GM12878 (cell line): ENCODE measurements at regions not wholly inside any gene's neighbourhood (a gene's known extent, or its start where the extent isn't known, plus 50 kb on each side); places are given as distances from the start of the nearest gene placed in this dataset.

Experiments
- ATAC-seq: fragments of 200-7000 bp; cut with Tn5 transposase; 3 replicates; pipeline ENCODE4 v1.9.1; 2020; ENCODE audit warnings: mild to moderate bottlenecking, moderate library complexity
- BruUV-seq: library from RNA; stranded (reverse); fragments of 400-500 nt; replicated peaks from 2 replicates; lab custom pipeline; 2021; lab: Mats Ljungman, UMichigan
- CTCF ChIA-PET: fragments of 300-600 bp; sonication (Branson Sonifier 250); formaldehyde crosslinking; extraction: SDS; loops from one replicate; lab custom pipeline; 2021; ENCODE audit warnings: inconsistent platforms; lab: Yijun Ruan, JAX
- POLR2A ChIA-PET: fragments of 350-600 bp; formaldehyde crosslinking; extraction: SDS; loops from one replicate; lab custom pipeline; 2021; ENCODE audit warnings: inconsistent platforms; lab: Charles Lee
- RAD21 ChIA-PET: fragments of 300-600 bp; sonication (Branson Sonifier 250); formaldehyde crosslinking; loops from one replicate; lab custom pipeline; 2023; ENCODE audit warnings: antibody characterized with exemption; ENCODE audit not compliant: unreplicated experiment; lab: Charles Lee
- SMC1A ChIA-PET: fragments of 300-600 bp; sonication (Branson Sonifier 250); formaldehyde crosslinking; loops from one replicate; lab custom pipeline; 2023; ENCODE audit not compliant: unreplicated experiment, uncharacterized antibody; lab: Charles Lee
- DNase-seq: peaks from one replicate; pipeline ENCODE4 v3.0.0-alpha.2; 2011; ENCODE audit warnings: low read depth, low spot score
- FAIRE-seq: peaks from 3 replicates; lab custom pipeline; 2011; peaks lifted over from hg19 to GRCh38; lab: Jason Lieb, UNC
- H2AFZ ChIP-seq: 2 replicates; pipeline ENCODE4 v1.6.0; 2011; ENCODE audit warnings: low read depth, low read length, control low read depth; ENCODE audit not compliant: control insufficient read depth
- H3K27ac ChIP-seq: 2 replicates; pipeline ENCODE4 v1.5.1; 2011; ENCODE audit warnings: control low read depth; ENCODE audit not compliant: control insufficient read depth, insufficient read depth
- H3K27me3 ChIP-seq, 2 experiments: replicated peaks in 1 of 2; 2 replicates each; pipeline versions ENCODE4 v1.6.0 to v1.6.1; 2011; ENCODE audit warnings: low read length in 1 of 2; ENCODE audit not compliant: control insufficient read depth in 2 of 2, insufficient read depth in 2 of 2
- H3K36me3 ChIP-seq, 2 experiments: 2 replicates each; pipeline ENCODE4 v1.5.1; 2011; ENCODE audit warnings: low read length in 1 of 2; ENCODE audit not compliant: control insufficient read depth in 2 of 2, insufficient read depth in 2 of 2
- H3K4me1 ChIP-seq: 2 replicates; pipeline ENCODE4 v1.6.1; 2011; ENCODE audit warnings: mild to moderate bottlenecking, low read length, moderate library complexity, mixed read lengths; ENCODE audit not compliant: control insufficient read depth, insufficient read depth
- H3K4me2 ChIP-seq: 2 replicates; pipeline ENCODE4 v1.6.0; 2011; ENCODE audit warnings: control low read depth; ENCODE audit not compliant: control insufficient read depth, insufficient read depth
- H3K4me3 ChIP-seq: fragments of 200-600 bp; sonication (generic); 2 replicates; pipeline ENCODE4 v1.5.1; 2016
- H3K79me2 ChIP-seq: 2 replicates; pipeline ENCODE4 v1.6.0; 2011; ENCODE audit warnings: low read length; ENCODE audit not compliant: control insufficient read depth, insufficient read depth
- H3K9ac ChIP-seq: 2 replicates; pipeline ENCODE4 v1.8.0; 2011; ENCODE audit warnings: low read length, control low read depth, mixed read lengths; ENCODE audit not compliant: control insufficient read depth, insufficient read depth
- H3K9me3 ChIP-seq: replicated peaks from 3 replicates; pipeline ENCODE4 v1.5.1; 2011; ENCODE audit warnings: mild to moderate bottlenecking, low read length; ENCODE audit not compliant: control insufficient read depth, insufficient read depth
- H4K20me1 ChIP-seq: 2 replicates; pipeline ENCODE4 v1.6.0; 2011; ENCODE audit not compliant: control insufficient read depth, insufficient read depth
- ATF3 ChIP-seq: IDR thresholded peaks from 2 replicates; pipeline ENCODE4 v1.6.1; 2011; ENCODE audit warnings: low read depth, mild to moderate bottlenecking, low read length, moderate library complexity, borderline replicate concordance; ENCODE audit errors: extremely low read depth
- CREB1 ChIP-seq: IDR thresholded peaks from 2 replicates; pipeline ENCODE4 v1.6.1; 2012; ENCODE audit warnings: low read depth, mild to moderate bottlenecking, inconsistent platforms
- CTCF ChIP-seq, 3 experiments: IDR thresholded peaks in 2 of 3; conservative IDR thresholded peaks in 1 of 3; 2 replicates each; pipeline ENCODE4 v1.5.1; 2011; ENCODE audit warnings: low read depth in 3 of 3, low read length in 3 of 3, mild to moderate bottlenecking in 3 of 3, control low read depth in 2 of 3, moderate library complexity in 2 of 3, inconsistent platforms in 1 of 3, mixed read lengths in 1 of 3; ENCODE audit not compliant: control insufficient read depth in 2 of 3, insufficient read depth in 1 of 3; ENCODE audit errors: extremely low read depth in 1 of 3
- E2F8 ChIP-seq: fragments of 450-650 bp; IDR thresholded peaks from 2 replicates; pipeline ENCODE4 v1.6.1; 2018; ENCODE audit warnings: mild to moderate bottlenecking, low read depth, moderate library complexity; ENCODE audit not compliant: partially characterized antibody
- EZH2 ChIP-seq: IDR thresholded peaks from 2 replicates; pipeline ENCODE4 v1.6.1; 2012; ENCODE audit warnings: low read depth, mild to moderate bottlenecking, control low read depth, inconsistent platforms, low read length, borderline replicate concordance; ENCODE audit not compliant: control insufficient read depth
- HCFC1 ChIP-seq: fragments of 150-350 bp; IDR thresholded peaks from 2 replicates; pipeline ENCODE4 v1.6.1; 2014; ENCODE audit warnings: low read length
- HSF1 ChIP-seq: fragments of 150-350 bp; IDR thresholded peaks from 2 replicates; pipeline ENCODE4 v1.6.1; 2014; ENCODE audit warnings: mild to moderate bottlenecking, low read depth, low read length
- KDM1A ChIP-seq: fragments of 200-600 bp; sonication (generic); IDR thresholded peaks from 2 replicates; pipeline ENCODE4 v1.6.1; 2016; ENCODE audit warnings: borderline replicate concordance
- MEF2A ChIP-seq: IDR thresholded peaks from 2 replicates; pipeline ENCODE4 v1.6.1; 2011; ENCODE audit warnings: low read depth, mild to moderate bottlenecking, low read length, moderate library complexity; ENCODE audit not compliant: insufficient read depth
- RBBP5 ChIP-seq: fragments of 200-600 bp; sonication (generic); conservative IDR thresholded peaks from 2 replicates; pipeline ENCODE4 v1.6.1; 2016
- RUNX3 ChIP-seq: IDR thresholded peaks from 2 replicates; pipeline ENCODE4 v1.6.1; 2012; ENCODE audit warnings: low read length, inconsistent platforms
- SRF ChIP-seq, 2 experiments: IDR thresholded peaks; 2 replicates each; pipeline ENCODE4 v1.6.1; 2011; ENCODE audit warnings: low read depth in 2 of 2, low read length in 2 of 2, mild to moderate bottlenecking in 1 of 2, moderate library complexity in 1 of 2
- TCF7 ChIP-seq: IDR thresholded peaks from 2 replicates; pipeline ENCODE4 v1.6.1; 2014; ENCODE audit warnings: antibody characterized with exemption, borderline replicate concordance
- ZNF24 ChIP-seq: fragments of 450-650 bp; IDR thresholded peaks from 2 replicates; pipeline ENCODE4 v1.6.1; 2017; ENCODE audit warnings: antibody characterized with exemption, mild to moderate bottlenecking
- ZNF687 ChIP-seq: fragments of 450-650 bp; IDR thresholded peaks from 2 replicates; pipeline ENCODE4 v1.6.1; 2017; ENCODE audit warnings: mild to moderate bottlenecking, moderate library complexity
- WGBS: methylation state at CpG from one replicate; pipeline ENCODE4 v1.1.6; 2016; ENCODE audit warnings: low lambda C conversion rate; ENCODE audit not compliant: insufficient replicate concordance, insufficient coverage; ENCODE audit errors: missing lambda C conversion rate; 5-methylcytosine and 5-hydroxymethylcytosine counted together
- in situ Hi-C: fragments of 300-500 bp; cut with MboI; formaldehyde crosslinking; loops from 9 replicates; pipeline ENCODE4 v1.14.3; 2018; ENCODE audit warnings: mixed read lengths
- intact Hi-C: fragments of 100-400 bp; cut with micrococcal nuclease; formaldehyde crosslinking; loops from one replicate; pipeline ENCODE4 v1.14.2; 2022; ENCODE audit not compliant: unreplicated experiment

- H3K4me2 ChIP-seq, result no peak overlapping the region
- DNase-seq (no peak), ATAC-seq (no peak), FAIRE-seq (no peak)
- no peak overlapping the region for H3K9ac ChIP-seq
- H3K27me3 ChIP-seq, result no peaks in the 10 kb centered on the region
- H4K20me1 ChIP-seq, result no peaks in the 10 kb centered on the region
- POLR2A ChIA-PET, result no interaction called here
- 12% methylated on average over 4 of the region's 4 CpGs for WGBS
- H3K27ac ChIP-seq, result no peak overlapping the region
- in situ Hi-C loops, result no loop called here
- RAD21 ChIA-PET, result no interaction called here
- no peak overlapping the region for H2AFZ ChIP-seq
- H3K4me1 ChIP-seq, result no peaks in the 10 kb centered on the region
- SMC1A ChIA-PET, result no interaction called here
- H3K4me3 ChIP-seq, result no peak overlapping the region
- intact Hi-C loops, result loop anchor here (5.0 kb wide), 1 partner anchor 273 kb away; no protein-coding TSS in a partner anchor
- CTCF ChIA-PET, result no interaction called here
- no peaks in the 10 kb centered on the region for H3K79me2 ChIP-seq
- no peaks in the 10 kb centered on the region for H3K36me3 ChIP-seq
- no peaks in the 10 kb centered on the region for H3K9me3 ChIP-seq
- no TSS peak for BruUV-seq
- TF ChIP-seq EZH2 (no peak), ZNF24 (no peak), KDM1A (no peak), ATF3 (no peak), ZNF687 (no peak), SRF (IDR thresholded peaks at IDR 0.05; ENCODE audit: low read depth in 2 of 2, low read length in 2 of 2) (no peak), CTCF (IDR thresholded peaks at IDR 0.05 in 2 of 3, conservative IDR thresholded peaks at IDR 0.05 in 1 of 3; ENCODE audit: control insufficient read depth in 2 of 3, extremely low read depth in 1 of 3, insufficient read depth in 1 of 3, low read depth in 3 of 3, low read length in 3 of 3) (no peak), TCF7 (no peak), MEF2A (no peak), E2F8 (no peak), HSF1 (no peak), CREB1 (no peak), HCFC1 (no peak), RUNX3 (no peak), RBBP5 (no peak)
Observed at GRCh38 chr18:50509012-50509411, 50.9 kb upstream of the MAPK4 start.
